Spleen (tissue), 11 donors: ENCODE measurements at regions not wholly inside any gene's neighbourhood (a gene's known extent, or its start where the extent isn't known, plus 50 kb on each side); places are given as distances from the start of the nearest gene placed in this dataset.

Experiments
- DNase-seq: peaks from one replicate; pipeline ENCODE4 v3.0.0-alpha.2; 2020
- H3K27ac ChIP-seq, 8 donors: fragments of 200-600 bp; sonication (generic) in 7 of 8; 1 replicate in 4 of 8; 2 replicates in 4 of 8; pipeline versions ENCODE4 v1.5.0 to v1.8.0; 2016 to 2021; ENCODE audit warnings: inconsistent platforms in 4 of 8, mild to moderate bottlenecking in 4 of 8, moderate library complexity in 1 of 8
- H3K27me3 ChIP-seq, 7 donors: fragments of 200-600 bp; sonication (generic) in 6 of 7; replicated peaks in 1 of 7; 1 replicate in 4 of 7; 2 replicates in 3 of 7; pipeline versions ENCODE4 v1.5.0 to v1.8.0; 2016 to 2021; ENCODE audit warnings: inconsistent platforms in 3 of 7, mild to moderate bottlenecking in 1 of 7
- H3K36me3 ChIP-seq, 6 donors: fragments of 200-600 bp; sonication (generic) in 5 of 6; 1 replicate in 4 of 6; 2 replicates in 2 of 6; pipeline versions ENCODE4 v1.5.0 to v1.8.0; 2016 to 2021; ENCODE audit warnings: inconsistent platforms in 2 of 6
- H3K4me1 ChIP-seq, 6 donors: fragments of 200-600 bp; sonication (generic) in 5 of 6; 1 replicate in 3 of 6; 2 replicates in 3 of 6; pipeline versions ENCODE4 v1.5.0 to v1.8.0; 2016 to 2021; ENCODE audit warnings: inconsistent platforms in 3 of 6
- H3K4me3 ChIP-seq, 8 donors: fragments of 200-600 bp; sonication (generic) in 7 of 8; 1 replicate in 4 of 8; 2 replicates in 4 of 8; pipeline versions ENCODE4 v1.5.0 to v1.8.0; 2016 to 2021; ENCODE audit warnings: inconsistent platforms in 4 of 8, mild to moderate bottlenecking in 4 of 8, moderate library complexity in 2 of 8
- H3K9me3 ChIP-seq, 8 donors: fragments of 200-600 bp; sonication (generic) in 7 of 8; 1 replicate in 4 of 8; 2 replicates in 4 of 8; pipeline versions ENCODE4 v1.5.0 to v1.8.0; 2016 to 2021; ENCODE audit warnings: inconsistent platforms in 4 of 8
- CTCF ChIP-seq, 11 experiments: fragments of 200-600 bp in 7 of 11; fragments of 450-650 bp in 4 of 11; sonication (generic) in 4 of 11; IDR thresholded peaks in 8 of 11; conservative IDR thresholded peaks in 3 of 11; 1 replicate in 7 of 11; 2 replicates in 4 of 11; pipeline versions ENCODE4 v1.4.0 to v1.8.0; 2016 to 2021; ENCODE audit warnings: antibody characterized with exemption in 11 of 11, inconsistent platforms in 4 of 11, mild to moderate bottlenecking in 1 of 11
- POLR2A ChIP-seq, 3 donors: fragments of 450-650 bp; IDR thresholded peaks; one replicate each; pipeline ENCODE4 v1.5.1; 2017; ENCODE audit warnings: antibody characterized with exemption in 3 of 3, mild to moderate bottlenecking in 1 of 3
- POLR2AphosphoS5 ChIP-seq, 3 donors: sonication (generic); formaldehyde crosslinking; IDR thresholded peaks; one replicate each; pipeline ENCODE4 v1.5.1; 2017; ENCODE audit warnings: antibody characterized with exemption in 3 of 3
- WGBS, 5 donors: extraction: QIAGEN DNeasy Blood & Tissue Kit in 3 of 5; methylation state at CpG; one replicate each; pipeline versions ENCODE4 v1.1.5 to v1.1.7; 2013 to 2018; 5-methylcytosine and 5-hydroxymethylcytosine counted together
- intact Hi-C: fragments of 100-400 bp; cut with DNase I; formaldehyde crosslinking; loops from one replicate; pipeline ENCODE4 v1.15.0; 2023; ENCODE audit warnings: low total_unique reads
- donor health status: healthy with polysubstance abuse.
- donor health status: DM: no; HTN: no; CAD: no; lungs with moderate emphysema.
- donor health status: DM: no; HTN: no; CAD: no.
- donor health status: Bipolar disorder and iron deficiency.
- donor health status: healthy.
- donor health status: DM: no; HTN: no; CAD: no.
- donor health status: DM: yes; HTN: yes; CAD: no.

GRCh38 chr13:29991343-29991742, 140.9 kb upstream of the UBL3 start:
- H3K4me1 ChIP-seq: peaks cover 0 to 6% (median 0%) of the 10 kb centered on the region in 6 donors
- peaks cover 0 to 25% (median 23%) of the 10 kb centered on the region in 8 donors for H3K9me3 ChIP-seq
- intact Hi-C loops: no loop called here
- TF ChIP-seq POLR2AphosphoS5 (IDR thresholded peaks at IDR 0.05): no peak
- TF ChIP-seq CTCF (IDR thresholded peaks at IDR 0.05 in 8 of 11, conservative IDR thresholded peaks at IDR 0.05 in 3 of 11): no peak
- TF ChIP-seq POLR2A (IDR thresholded peaks at IDR 0.05): no peak
- no peak overlapping the region for H3K4me3 ChIP-seq
- no peak for DNase-seq
- peaks cover 0 to 21% (median 0%) of the 10 kb centered on the region in 7 donors for H3K27me3 ChIP-seq
- H3K36me3 ChIP-seq: no peaks in the 10 kb centered on the region
- 79 to 91% (median 86%) methylated on average over 4 to 6 of the region's 6 CpGs for WGBS, 5 donors
- no peak overlapping the region for H3K27ac ChIP-seq

GRCh38 chr13:29987340-29987739, 136.9 kb upstream of the UBL3 start:
- peaks cover 0 to 28% (median 24%) of the 10 kb centered on the region in 8 donors for H3K9me3 ChIP-seq
- no peak for DNase-seq
- H3K36me3 ChIP-seq: no peaks in the 10 kb centered on the region
- H3K4me1 ChIP-seq: no peaks in the 10 kb centered on the region
- TF ChIP-seq POLR2AphosphoS5 (IDR thresholded peaks at IDR 0.05): no peak
- no peak for TF ChIP-seq POLR2A (IDR thresholded peaks at IDR 0.05)
- TF ChIP-seq CTCF (IDR thresholded peaks at IDR 0.05 in 8 of 11, conservative IDR thresholded peaks at IDR 0.05 in 3 of 11): no peak
- H3K27ac ChIP-seq: no peak overlapping the region
- no peak overlapping the region for H3K4me3 ChIP-seq
- intact Hi-C loops: no loop called here
- H3K27me3 ChIP-seq: peaks cover 0 to 17% (median 0%) of the 10 kb centered on the region in 7 donors

- intact Hi-C loops: no loop called here
- Histone ChIP-seq H3K27ac (no peak overlapping the region), H3K27me3 (no peaks in the 10 kb centered on the region), H3K4me1 (no peaks in the 10 kb centered on the region), H3K9me3 (peaks cover 0 to 8% (median 0%) of the 10 kb centered on the region in 8 donors), H3K36me3 (no peaks in the 10 kb centered on the region), H3K4me3 (no peak overlapping the region)
- TF ChIP-seq POLR2AphosphoS5 (IDR thresholded peaks at IDR 0.05) (no peak), POLR2A (IDR thresholded peaks at IDR 0.05) (no peak), CTCF (IDR thresholded peaks at IDR 0.05 in 8 of 11, conservative IDR thresholded peaks at IDR 0.05 in 3 of 11) (no peak)
- DNase-seq: no peak
- 77 to 92% (median 80%) methylated on average over 2 of the region's 2 CpGs for WGBS, 5 donors
These were observed 129.9 kb upstream of the UBL3 start for GRCh38 chr13:29980339-29980738.

- no peak for TF ChIP-seq POLR2A (IDR thresholded peaks at IDR 0.05)
- no peak for TF ChIP-seq POLR2AphosphoS5 (IDR thresholded peaks at IDR 0.05)
- no peak for TF ChIP-seq CTCF (IDR thresholded peaks at IDR 0.05 in 8 of 11, conservative IDR thresholded peaks at IDR 0.05 in 3 of 11)
- H3K36me3 ChIP-seq: no peaks in the 10 kb centered on the region
- intact Hi-C loops: no loop called here
- no peak overlapping the region for H3K4me3 ChIP-seq
- 87 to 97% (median 94%) methylated on average over 2 of the region's 2 CpGs for WGBS, 5 donors
- H3K27ac ChIP-seq: no peak overlapping the region
- peaks cover 0 to 8% (median 0%) of the 10 kb centered on the region in 8 donors for H3K9me3 ChIP-seq
- H3K4me1 ChIP-seq: no peaks in the 10 kb centered on the region
- H3K27me3 ChIP-seq: no peaks in the 10 kb centered on the region
- no peak for DNase-seq
These were observed 127.8 kb upstream of the UBL3 start for GRCh38 chr13:29978211-29978610.
